ENCODE measurements at regions not wholly inside any gene's neighbourhood (a gene's known extent, or its start where the extent isn't known, plus 50 kb on each side); places are given as distances from the start of the nearest gene placed in this dataset.

DNA sequence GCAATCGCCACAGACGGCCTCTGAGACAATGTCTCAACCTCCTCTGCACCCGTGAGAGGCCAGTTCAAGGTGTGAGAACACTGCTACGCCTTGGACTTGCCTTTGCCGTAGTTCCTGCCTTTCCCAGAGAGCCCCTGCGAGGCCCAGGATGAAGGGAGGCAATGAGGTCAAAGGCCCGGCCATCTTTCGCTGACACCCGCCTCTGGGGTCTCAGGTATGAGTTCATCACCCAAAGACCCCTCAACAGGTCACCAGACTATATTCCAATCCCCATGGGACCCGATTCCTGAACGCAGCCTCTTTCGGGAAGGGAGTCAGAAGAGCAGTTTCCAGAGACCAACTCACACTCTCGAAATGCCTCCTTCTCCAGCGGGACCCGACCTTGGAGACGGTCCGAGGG lies 573.5 kb downstream of the KCNJ18 start:
- Histone ChIP-seq H3K27ac (ENCODE audit: low read depth in 1 of 2, low read length in 1 of 2) (no peak overlapping the region), H3K4me3 (no peak overlapping the region), H3K36me3 (ENCODE audit: control insufficient read depth in 4 of 4, insufficient read depth in 4 of 4, low read length in 4 of 4) (no peaks in the 10 kb centered on the region), H3K4me1 (ENCODE audit: control insufficient read depth in 5 of 5, insufficient read depth in 5 of 5, low read length in 5 of 5) (no peaks in the 10 kb centered on the region), H3K9ac (ENCODE audit: insufficient read depth in 1 of 2, low read length in 2 of 2) (no peak overlapping the region), H3K9me3 (ENCODE audit: control insufficient read depth in 4 of 4, insufficient read depth in 3 of 4, low read length in 3 of 4) (peaks cover 0 to 27% (median 6%) of the 10 kb centered on the region in 4 donors), H3K27me3 (ENCODE audit: control insufficient read depth in 3 of 3, insufficient read depth in 3 of 3, low read length in 2 of 3) (no peaks in the 10 kb centered on the region)
- ATAC-seq (ENCODE audit: insufficient read depth, low FRiP score) (no peak), DNase-seq (no peak)
- 76 to 79% methylated on average over 17 of the region's 17 CpGs for WGBS, 2 donors
- TF ChIP-seq, protein P1, sequence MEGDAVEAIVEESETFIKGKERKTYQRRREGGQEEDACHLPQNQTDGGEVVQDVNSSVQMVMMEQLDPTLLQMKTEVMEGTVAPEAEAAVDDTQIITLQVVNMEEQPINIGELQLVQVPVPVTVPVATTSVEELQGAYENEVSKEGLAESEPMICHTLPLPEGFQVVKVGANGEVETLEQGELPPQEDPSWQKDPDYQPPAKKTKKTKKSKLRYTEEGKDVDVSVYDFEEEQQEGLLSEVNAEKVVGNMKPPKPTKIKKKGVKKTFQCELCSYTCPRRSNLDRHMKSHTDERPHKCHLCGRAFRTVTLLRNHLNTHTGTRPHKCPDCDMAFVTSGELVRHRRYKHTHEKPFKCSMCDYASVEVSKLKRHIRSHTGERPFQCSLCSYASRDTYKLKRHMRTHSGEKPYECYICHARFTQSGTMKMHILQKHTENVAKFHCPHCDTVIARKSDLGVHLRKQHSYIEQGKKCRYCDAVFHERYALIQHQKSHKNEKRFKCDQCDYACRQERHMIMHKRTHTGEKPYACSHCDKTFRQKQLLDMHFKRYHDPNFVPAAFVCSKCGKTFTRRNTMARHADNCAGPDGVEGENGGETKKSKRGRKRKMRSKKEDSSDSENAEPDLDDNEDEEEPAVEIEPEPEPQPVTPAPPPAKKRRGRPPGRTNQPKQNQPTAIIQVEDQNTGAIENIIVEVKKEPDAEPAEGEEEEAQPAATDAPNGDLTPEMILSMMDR (IDR thresholded peaks at IDR 0.05; ENCODE audit: control extremely low read depth, extremely low read depth) = no peak

GRCh38 chr17:22266231-22266630 lies 573.9 kb downstream of the KCNJ18 start:
- TF ChIP-seq, protein P1 (IDR thresholded peaks at IDR 0.05; ENCODE audit: control extremely low read depth, extremely low read depth) = no peak
- no peaks in the 10 kb centered on the region for H3K4me1 ChIP-seq (ENCODE audit: control insufficient read depth in 5 of 5, insufficient read depth in 5 of 5, low read length in 5 of 5)
- H3K4me3 ChIP-seq = no peak overlapping the region
- no peaks in the 10 kb centered on the region for H3K36me3 ChIP-seq (ENCODE audit: control insufficient read depth in 4 of 4, insufficient read depth in 4 of 4, low read length in 4 of 4)
- H3K27ac ChIP-seq (ENCODE audit: low read depth in 1 of 2, low read length in 1 of 2) = no peak overlapping the region
- DNase-seq (no peak), ATAC-seq (ENCODE audit: insufficient read depth, low FRiP score) (no peak)
- WGBS, 2 donors = 63 to 71% methylated on average over 18 of the region's 18 CpGs
- no peak overlapping the region for H3K9ac ChIP-seq (ENCODE audit: insufficient read depth in 1 of 2, low read length in 2 of 2)
- H3K27me3 ChIP-seq (ENCODE audit: control insufficient read depth in 3 of 3, insufficient read depth in 3 of 3, low read length in 2 of 3) = no peaks in the 10 kb centered on the region
- peaks cover 0 to 24% (median 6%) of the 10 kb centered on the region in 4 donors for H3K9me3 ChIP-seq (ENCODE audit: control insufficient read depth in 4 of 4, insufficient read depth in 3 of 4, low read length in 3 of 4)

- DNase-seq (no peak), ATAC-seq (ENCODE audit: insufficient read depth, low FRiP score) (no peak)
- H3K36me3 ChIP-seq (ENCODE audit: control insufficient read depth in 4 of 4, insufficient read depth in 4 of 4, low read length in 4 of 4) = no peaks in the 10 kb centered on the region
- H3K9me3 ChIP-seq (ENCODE audit: control insufficient read depth in 4 of 4, insufficient read depth in 3 of 4, low read length in 3 of 4) = peaks cover 0 to 24% (median 7%) of the 10 kb centered on the region in 4 donors
- H3K27ac ChIP-seq (ENCODE audit: low read depth in 1 of 2, low read length in 1 of 2) = no peak overlapping the region
- 88% methylated on average over 9 of the region's 9 CpGs for WGBS, 2 donors
- TF ChIP-seq, protein P1 (IDR thresholded peaks at IDR 0.05; ENCODE audit: control extremely low read depth, extremely low read depth) = no peak
- no peaks in the 10 kb centered on the region for H3K27me3 ChIP-seq (ENCODE audit: control insufficient read depth in 3 of 3, insufficient read depth in 3 of 3, low read length in 2 of 3)
- no peaks in the 10 kb centered on the region for H3K4me1 ChIP-seq (ENCODE audit: control insufficient read depth in 5 of 5, insufficient read depth in 5 of 5, low read length in 5 of 5)
- H3K9ac ChIP-seq (ENCODE audit: insufficient read depth in 1 of 2, low read length in 2 of 2) = no peak overlapping the region
- H3K4me3 ChIP-seq = no peak overlapping the region
Measured at GRCh38 chr17:22267019-22267418, 574.7 kb downstream of the KCNJ18 start.

GRCh38 chr17:22268214-22268911 lies 576.0 kb downstream of the KCNJ18 start:
- ATAC-seq (ENCODE audit: insufficient read depth, low FRiP score) (no peak), DNase-seq (no peak)
- Histone ChIP-seq H3K36me3 (ENCODE audit: control insufficient read depth in 4 of 4, insufficient read depth in 4 of 4, low read length in 4 of 4) (no peaks in the 10 kb centered on the region), H3K4me1 (ENCODE audit: control insufficient read depth in 5 of 5, insufficient read depth in 5 of 5, low read length in 5 of 5) (no peaks in the 10 kb centered on the region), H3K27ac (ENCODE audit: low read depth in 1 of 2, low read length in 1 of 2) (no peak overlapping the region), H3K4me3 (no peak overlapping the region), H3K9me3 (ENCODE audit: control insufficient read depth in 4 of 4, insufficient read depth in 3 of 4, low read length in 3 of 4) (peaks cover 0 to 18% (median 7%) of the 10 kb centered on the region in 4 donors), H3K9ac (ENCODE audit: insufficient read depth in 1 of 2, low read length in 2 of 2) (no peak overlapping the region), H3K27me3 (ENCODE audit: control insufficient read depth in 3 of 3, insufficient read depth in 3 of 3, low read length in 2 of 3) (no peaks in the 10 kb centered on the region)
- 71 to 84% methylated on average over 25 of the region's 25 CpGs for WGBS, 2 donors
- TF ChIP-seq, protein P1 (IDR thresholded peaks at IDR 0.05; ENCODE audit: control extremely low read depth, extremely low read depth) = no peak
